GM18499 (cell line): ENCODE measurements at regions not wholly inside any gene's neighbourhood (a gene's known extent, or its start where the extent isn't known, plus 50 kb on each side); places are given as distances from the start of the nearest gene placed in this dataset.
A peak's percentile ranks its signal among the peaks of the same experiment; 100 is the strongest.

Experiments
- ATAC-seq: cut with Tn5 transposase; IDR thresholded peaks from one replicate; pipeline ENCODE4 v1.9.1; 2021; ENCODE audit warnings: moderate number of reproducible peaks; ENCODE audit not compliant: insufficient read depth, unreplicated experiment

GRCh38 chr2:147247749-147248148 is 597.1 kb upstream of the ACVR2A start:
- no peak for ATAC-seq

DNA sequence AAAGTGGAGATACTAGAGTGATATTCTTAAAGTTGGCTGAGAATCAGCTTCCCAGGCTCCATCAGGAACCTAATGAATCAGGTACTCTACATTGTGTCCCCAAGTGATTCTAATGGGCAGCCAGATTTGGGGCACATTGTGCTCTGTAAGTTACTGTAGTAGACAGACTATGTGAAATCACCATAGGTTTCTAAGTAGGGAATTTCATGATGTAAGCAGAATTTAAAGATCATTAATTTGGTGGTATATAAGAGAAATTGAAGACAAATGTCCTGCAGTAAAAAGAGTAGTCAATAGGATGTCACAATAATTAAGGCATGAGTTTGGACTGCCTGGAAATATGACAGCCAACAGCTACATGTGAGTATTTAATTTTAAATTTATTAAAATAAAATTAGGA is 602.4 kb upstream of the ACVR2A start:
- no peak for ATAC-seq

DNA sequence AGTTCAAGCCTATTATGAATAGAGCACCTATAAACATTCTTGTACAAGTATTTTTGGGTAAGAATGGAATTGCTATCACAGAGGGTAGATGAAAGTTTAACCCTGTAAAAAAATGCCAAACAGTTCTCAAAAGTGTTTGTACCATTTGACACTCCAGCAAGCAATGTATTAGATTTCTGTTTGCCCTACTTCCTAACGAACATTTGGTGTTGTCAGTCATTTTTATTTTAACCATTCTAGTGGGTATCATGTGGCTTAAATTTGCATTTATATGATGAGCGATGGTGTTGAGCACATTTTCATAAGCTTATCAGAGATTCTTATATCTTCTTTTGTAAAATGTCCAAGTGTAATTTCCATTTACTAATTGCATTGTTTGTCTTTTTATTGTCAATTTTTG is 608.2 kb upstream of the ACVR2A start:
- ATAC-seq, result no peak

DNA sequence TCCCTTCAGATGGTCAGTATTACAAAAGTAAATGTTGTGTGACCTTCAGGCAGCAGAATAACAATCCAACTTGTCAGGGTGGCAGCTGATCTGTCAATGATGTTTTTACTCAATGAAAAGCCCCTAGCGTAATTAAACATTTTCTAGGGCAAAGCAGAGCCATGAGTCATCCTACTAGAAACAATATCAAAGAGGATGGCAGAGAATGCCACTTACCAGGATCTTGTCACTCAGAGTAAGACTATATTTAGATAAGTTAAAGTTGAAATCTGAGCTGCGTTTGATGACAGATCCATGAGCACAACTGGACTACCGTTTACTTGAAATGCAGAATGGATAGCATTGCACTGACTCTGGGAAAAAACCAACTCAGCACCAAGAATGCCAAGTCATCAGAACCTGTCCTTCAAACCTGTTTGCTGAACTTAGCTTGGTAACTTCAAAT is 612.6 kb upstream of the ACVR2A start:
- ATAC-seq, result no peak

GRCh38 chr2:147231607-147232006 is 613.2 kb upstream of the ACVR2A start:
- ATAC-seq, result peak; percentile 77

- no peak for ATAC-seq
Observed at GRCh38 chr2:147231081-147231480, 613.7 kb upstream of the ACVR2A start.

DNA sequence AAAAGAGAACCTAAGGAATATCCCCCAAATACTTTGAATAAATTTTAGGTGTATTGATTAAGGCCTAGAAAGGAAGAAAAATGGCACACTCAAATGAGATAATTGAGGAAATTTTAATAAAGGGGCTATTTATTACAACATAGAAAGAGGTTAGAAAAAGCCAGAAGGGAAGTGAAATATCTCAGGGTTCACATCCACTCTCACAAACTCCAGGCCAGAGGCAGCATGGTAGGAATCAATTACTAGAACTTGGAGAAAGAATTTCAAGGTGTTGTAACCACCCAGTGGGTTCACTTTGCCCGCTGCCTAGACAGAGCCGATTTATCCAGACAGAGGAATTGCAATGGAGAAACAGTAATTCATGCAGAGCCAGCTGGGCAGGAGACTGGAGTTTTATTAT is 617.5 kb upstream of the ACVR2A start:
- ATAC-seq, result no peak

- ATAC-seq, result no peak
Observed at GRCh38 chr2:147224070-147224469, 620.8 kb upstream of the ACVR2A start.

GRCh38 chr2:147223553-147224060 is 621.2 kb upstream of the ACVR2A start:
- ATAC-seq, result no peak

GRCh38 chr2:147223119-147223518 is 621.7 kb upstream of the ACVR2A start:
- ATAC-seq, result no peak

DNA sequence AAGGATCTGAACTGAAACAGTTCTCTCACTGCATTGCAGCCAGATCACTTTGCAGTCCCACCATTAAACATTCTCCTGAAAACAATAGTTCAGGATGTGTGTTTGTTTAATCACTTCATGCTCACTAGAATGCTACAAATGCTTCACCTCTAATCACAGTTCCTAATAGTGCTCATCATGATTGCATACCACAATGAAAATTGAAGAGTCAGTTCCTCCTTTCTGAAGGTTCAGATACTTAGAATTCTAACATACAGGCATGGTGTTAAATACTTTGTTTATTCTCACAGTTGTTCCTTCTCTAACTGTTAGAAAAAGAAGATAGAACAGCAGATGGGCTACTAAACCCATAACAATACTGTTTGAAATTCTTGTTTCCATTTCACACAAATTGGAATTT is 622.3 kb upstream of the ACVR2A start:
- ATAC-seq, result peak; percentile 72

- no peak for ATAC-seq
Observed at GRCh38 chr2:147214914-147215313, 629.9 kb upstream of the ACVR2A start.

- no peak for ATAC-seq
Observed at GRCh38 chr2:147211484-147211883, 633.3 kb upstream of the ACVR2A start.

GRCh38 chr2:147204102-147204501 is 640.7 kb upstream of the ACVR2A start:
- ATAC-seq, result no peak

GRCh38 chr2:147198651-147199171 is 646.1 kb upstream of the ACVR2A start:
- ATAC-seq, result no peak

DNA sequence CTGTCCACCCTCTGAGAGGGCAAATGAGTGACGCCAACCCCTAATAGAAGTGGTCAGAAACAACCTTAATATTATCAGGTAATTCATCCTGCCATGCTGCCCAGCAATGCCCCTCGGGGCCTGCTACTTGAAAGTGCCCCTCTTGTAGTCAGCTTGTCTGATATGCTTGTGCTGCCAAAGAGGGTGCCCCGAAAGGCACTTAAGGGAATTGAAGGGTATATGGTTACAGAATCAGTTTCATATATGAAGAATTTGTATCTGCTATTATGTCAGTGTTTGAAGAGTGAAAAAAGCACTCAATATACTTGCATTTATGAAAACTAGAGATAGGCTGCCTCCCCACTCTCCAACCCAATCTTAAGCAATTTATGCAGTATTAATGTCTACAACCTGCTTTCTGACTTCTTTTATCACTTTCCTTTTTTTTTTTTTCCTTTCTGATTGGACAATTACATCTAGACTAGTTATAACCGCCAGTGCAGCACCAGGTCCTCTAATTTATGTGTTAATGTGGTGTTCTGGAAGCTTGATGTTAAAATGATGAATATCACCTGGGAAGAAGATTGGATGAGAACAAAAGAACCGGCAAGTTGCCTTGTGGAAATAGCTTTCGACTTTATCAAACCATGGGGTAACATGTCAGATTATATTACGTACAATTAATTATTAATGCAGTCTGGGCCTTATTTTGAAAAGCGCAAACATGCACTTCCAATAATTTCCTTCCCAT is 646.9 kb upstream of the ACVR2A start:
- no peak for ATAC-seq

DNA sequence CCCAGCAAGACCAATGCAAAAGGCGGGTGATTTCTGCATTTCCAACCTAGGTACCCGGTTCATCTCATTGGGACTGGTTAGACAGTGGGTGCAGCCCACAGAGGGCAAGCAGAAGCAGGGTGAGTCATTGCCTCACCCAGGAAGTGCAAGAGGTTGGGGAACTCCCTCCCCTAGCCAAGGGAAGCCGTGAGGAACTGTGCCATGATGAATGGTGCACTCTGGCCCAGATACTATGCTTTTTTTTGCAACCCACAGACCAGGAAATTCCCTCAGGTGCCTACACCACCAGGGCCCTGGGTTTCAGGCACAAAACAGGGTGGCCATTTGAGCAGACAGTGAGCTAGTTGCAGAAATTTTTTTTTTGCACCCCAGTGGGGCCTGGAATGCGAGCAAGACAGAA is 662.6 kb upstream of the ACVR2A start:
- ATAC-seq, result peak; percentile 58

GRCh38 chr2:147181351-147182029 is 663.3 kb upstream of the ACVR2A start:
- ATAC-seq, result peak; percentile 61

DNA sequence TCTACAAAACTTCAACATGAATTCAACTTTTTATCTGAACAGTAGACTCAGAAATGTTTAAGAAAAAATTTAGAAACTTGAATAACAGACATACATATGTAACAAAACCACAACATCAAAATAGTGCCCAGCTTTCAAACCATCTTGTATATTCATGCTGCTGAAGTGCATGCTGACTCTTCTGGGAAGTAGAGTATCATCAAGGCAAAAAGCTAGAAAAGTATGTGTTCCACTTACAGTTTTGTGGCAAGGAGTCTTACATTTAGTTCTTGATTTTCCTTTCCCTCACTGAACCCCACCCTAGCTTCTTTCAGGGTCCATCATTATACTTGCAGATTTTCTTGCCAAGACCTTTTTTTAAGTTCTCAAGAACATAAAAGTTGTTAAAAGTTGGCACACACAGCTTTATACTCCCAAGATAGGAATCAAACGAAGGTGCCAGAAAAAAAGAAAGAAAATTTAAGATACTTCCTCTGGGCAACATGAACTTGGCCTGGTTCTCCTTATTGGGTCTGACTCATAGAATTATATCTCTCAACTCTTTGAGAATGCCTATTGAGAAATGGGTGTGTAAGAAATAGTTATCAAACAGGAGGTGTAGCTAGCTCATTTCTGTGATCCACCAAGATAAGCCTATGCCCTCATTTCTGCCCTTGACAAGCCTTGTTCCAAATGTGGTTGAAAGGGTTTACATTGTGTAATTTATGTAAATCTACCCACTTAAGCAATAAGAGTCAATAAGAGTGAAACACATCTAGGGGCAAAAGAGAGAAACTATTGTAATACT is 667.6 kb upstream of the ACVR2A start:
- ATAC-seq, result no peak

DNA sequence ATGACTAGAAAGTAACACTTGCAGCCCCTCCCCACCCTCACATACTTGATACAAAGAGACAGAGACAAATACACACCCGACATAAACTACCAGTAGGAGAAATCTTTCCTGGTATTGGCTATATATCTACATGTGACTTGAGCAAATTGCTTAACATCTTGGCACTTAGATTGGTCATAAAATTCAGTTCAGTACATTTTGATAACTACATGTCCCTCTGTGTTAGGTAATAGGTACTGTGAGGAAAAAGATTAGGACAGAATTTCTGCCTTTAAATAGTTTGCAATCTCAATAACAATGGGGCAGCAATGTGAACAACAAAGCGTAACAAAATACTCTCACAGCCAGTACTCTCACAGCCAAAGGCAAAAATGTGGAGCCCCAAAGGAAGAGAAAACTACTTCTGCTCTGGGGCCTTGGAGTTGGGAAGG is 670.0 kb upstream of the ACVR2A start:
- ATAC-seq, result no peak

- no peak for ATAC-seq
Observed at GRCh38 chr2:147173798-147174197, 671.0 kb upstream of the ACVR2A start.
